GM19452 (cell line): ENCODE measurements at regions not wholly inside any gene's neighbourhood (a gene's known extent, or its start where the extent isn't known, plus 50 kb on each side); places are given as distances from the start of the nearest gene placed in this dataset.
"Not testable (repeated sequence)": the region's sequence is repeated elsewhere in the genome, so short reads cannot be mapped to it uniquely, and the experiment has no call there.

Source experiments
- ATAC-seq: cut with Tn5 transposase; IDR thresholded peaks from one replicate; pipeline ENCODE4 v1.9.1; 2021; ENCODE audit not compliant: unreplicated experiment

DNA sequence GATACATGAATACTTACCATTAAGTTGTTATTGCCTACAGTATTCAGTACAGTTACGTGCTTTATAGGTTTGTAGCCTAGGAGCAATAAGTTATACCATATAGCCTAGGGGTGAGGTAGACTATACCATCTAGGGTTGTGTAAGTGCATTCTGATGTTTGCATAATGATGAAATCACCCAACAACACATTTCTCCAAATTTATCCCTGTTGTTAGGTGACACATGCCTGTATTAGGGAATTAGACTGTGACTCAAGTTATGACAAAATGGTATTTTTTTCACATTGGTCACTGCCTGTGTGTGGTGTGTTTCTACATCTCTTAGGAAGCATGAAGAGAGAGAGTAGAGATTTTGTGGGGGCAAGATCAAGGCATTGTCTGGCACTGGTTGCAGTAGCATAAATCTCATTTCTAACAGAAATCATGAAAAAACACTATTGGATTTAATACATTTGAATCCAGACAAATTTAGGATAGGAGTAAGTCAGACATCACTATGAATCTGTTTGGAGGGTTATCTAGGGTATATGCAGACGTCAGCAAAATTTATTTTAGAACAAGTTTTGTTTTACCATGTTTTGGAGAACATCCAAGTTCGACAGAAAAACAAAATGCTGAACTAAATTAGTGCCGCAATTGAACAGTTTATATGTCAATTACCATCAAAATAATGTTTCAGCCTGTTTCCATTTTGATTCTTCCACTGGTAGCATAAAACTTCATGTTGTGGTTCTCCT is 332.1 kb downstream of the LMO7 start:
- ATAC-seq: no peak

GRCh38 chr13:75963302-75963701 is 327.2 kb downstream of the LMO7 start:
- no peak for ATAC-seq

- ATAC-seq: no peak
Observed at GRCh38 chr13:75961911-75962310, 325.8 kb downstream of the LMO7 start.

GRCh38 chr13:75960538-75960994 is 324.4 kb downstream of the LMO7 start:
- no peak for ATAC-seq

DNA sequence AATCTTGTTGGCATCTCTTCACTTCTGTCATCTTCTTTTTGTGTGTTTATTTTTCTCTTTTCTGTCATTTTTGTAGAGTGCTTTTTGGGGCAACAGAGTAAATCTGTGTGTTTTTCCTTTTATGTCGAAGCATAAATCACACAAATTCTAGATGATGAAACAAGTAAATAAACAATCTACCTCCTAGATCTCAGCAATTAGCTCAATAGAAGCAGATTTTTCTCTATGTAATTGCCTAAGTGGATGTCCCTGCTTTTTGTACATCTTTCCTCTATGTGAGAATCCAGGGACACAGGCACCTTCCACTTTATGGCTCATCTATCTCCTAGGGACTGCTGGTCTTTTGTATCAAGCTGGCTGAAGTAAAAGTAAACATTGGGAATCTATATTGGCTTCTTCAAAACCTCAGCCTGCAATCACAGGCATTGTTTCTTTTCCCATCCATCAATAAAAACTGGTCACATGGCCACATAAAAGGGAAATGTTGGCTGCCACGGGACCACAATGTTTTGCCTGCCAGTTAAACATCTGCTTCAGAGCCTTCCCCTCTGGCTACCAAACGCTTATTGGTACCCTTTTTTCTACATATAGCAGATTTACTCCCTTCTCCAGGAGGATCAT is 323.8 kb downstream of the LMO7 start:
- ATAC-seq: no peak

GRCh38 chr13:75953589-75953988 is 317.5 kb downstream of the LMO7 start:
- ATAC-seq: not testable (repeated sequence)

DNA sequence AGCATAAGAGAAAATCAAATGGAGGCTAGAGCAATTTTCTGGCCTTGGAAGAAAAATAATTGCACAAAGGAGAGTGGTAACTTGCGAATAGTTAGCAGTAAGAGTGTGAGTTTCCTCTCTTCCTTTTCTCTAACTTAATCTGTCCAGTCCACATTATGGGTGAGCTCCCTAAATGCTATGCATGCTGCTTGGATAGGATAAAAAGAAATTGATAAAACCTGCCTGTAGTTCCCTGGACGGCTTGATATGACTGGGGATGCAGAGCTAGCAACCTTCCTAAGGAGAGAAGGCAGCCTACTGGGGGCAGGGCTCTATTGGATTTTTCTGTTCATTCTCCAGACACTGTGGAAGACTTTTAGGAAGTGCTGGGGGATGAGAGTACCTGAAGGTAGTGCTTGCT is 311.3 kb downstream of the LMO7 start:
- no peak for ATAC-seq

DNA sequence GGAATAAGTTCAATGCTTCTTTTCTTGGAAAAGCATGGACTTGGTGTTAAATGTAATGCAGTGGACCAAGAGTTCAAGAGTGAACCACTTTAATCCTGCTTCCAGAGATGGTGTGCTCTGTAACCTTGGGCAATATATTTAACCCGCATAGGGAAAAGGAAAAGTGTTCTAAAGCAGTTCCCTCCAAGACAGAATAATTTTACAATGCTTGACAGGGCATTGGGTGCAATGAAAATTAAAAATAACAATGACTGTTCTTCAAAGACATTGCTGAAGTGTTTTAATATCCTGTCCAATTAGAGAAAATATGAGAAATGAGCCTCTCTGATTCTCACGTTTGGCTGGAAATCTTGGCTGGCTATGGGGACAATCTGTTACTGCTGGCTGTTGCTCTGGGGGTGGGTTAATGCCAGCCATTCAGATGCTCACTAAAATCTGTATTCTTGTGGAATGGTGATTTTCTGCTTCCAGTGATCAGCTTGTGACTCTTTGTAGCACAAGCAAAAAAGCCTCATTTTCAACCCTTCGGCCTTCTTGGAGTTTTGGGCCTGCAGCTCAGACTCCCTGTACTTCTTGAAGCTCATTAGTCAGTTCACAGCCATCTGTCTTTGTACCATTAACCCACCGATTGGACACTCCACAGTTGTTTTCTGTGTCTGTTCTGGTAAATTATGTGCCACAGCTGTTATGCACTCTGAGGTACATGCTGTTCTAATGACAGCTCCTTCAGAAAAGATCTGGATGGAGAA is 310.6 kb downstream of the LMO7 start:
- ATAC-seq: no peak

GRCh38 chr13:75945841-75946482 is 309.8 kb downstream of the LMO7 start:
- ATAC-seq: no peak

GRCh38 chr13:75938811-75939560 is 302.9 kb downstream of the LMO7 start:
- no peak for ATAC-seq

- no peak for ATAC-seq
Observed at GRCh38 chr13:75936791-75937190, 300.7 kb downstream of the LMO7 start.

DNA sequence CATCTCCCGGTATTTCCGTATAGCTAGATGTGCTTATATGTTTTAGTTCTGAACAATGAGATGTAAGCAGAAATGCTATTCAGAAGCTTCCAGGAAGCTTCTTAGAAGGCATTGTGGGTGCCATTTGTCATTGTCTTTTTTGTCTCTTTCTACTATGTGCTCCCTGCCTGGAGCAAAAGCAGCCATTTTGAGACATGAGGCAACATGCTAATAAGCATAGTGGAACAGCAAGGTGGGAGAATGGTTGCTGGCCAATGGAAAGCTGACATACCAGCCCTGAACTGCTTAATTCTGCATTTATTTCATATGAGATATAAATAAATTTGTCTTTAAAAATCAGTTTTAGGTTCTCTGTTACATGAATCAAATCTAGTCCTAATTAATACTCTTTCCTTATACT is 299.7 kb downstream of the LMO7 start:
- ATAC-seq: no peak

GRCh38 chr13:75934889-75935288 is 298.8 kb downstream of the LMO7 start:
- no peak for ATAC-seq

GRCh38 chr13:75932636-75933035 is 296.5 kb downstream of the LMO7 start:
- ATAC-seq: no peak

DNA sequence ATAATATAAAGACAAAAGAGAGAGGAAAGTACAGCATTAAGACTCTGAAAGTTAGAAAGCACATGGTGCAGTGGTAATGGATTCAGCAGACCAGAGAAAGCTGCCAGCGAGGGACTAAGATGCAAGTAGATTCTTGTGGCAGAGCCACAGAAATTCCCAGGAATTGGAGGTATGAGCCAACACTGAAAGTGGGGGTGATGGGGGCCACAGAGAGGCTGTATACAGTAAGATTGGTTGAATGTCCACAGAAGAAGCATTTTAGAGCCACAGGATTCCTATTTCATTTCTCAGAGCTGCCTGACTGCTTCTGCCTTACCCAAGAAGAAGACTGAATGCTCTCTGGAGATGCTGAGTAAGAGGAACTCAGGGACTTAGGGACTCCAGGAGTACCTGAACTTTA is 295.0 kb downstream of the LMO7 start:
- ATAC-seq: no peak

- ATAC-seq: no peak
Observed at GRCh38 chr13:75929076-75929475, 292.9 kb downstream of the LMO7 start.

DNA sequence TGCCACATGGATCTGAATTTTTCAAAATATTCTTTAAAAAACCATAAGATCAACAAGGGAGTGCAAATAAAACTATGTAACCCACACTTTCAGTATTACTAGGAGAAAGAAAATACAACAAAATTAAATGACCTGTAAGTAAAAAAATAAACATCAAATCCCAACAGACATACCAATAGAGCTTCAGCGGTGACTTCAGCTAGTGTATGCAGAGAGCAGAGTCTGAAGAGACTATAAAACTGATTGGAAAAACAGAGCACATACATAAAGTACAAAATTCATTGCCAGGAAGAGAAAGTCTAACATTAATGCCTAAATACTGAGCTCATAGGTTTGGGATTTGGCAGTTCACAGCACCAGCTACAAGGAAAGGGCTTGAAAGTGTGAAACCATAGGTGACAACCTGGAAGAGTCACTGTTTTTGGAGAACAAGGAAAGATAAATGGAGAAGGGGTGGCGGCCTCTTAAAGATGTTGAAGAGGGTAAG is 291.1 kb downstream of the LMO7 start:
- ATAC-seq: no peak

GRCh38 chr13:75920536-75920935 is 284.4 kb downstream of the LMO7 start:
- ATAC-seq: no peak

- no peak for ATAC-seq
Observed at GRCh38 chr13:75919660-75920199, 283.6 kb downstream of the LMO7 start.

GRCh38 chr13:75915066-75915465 is 278.9 kb downstream of the LMO7 start:
- no peak for ATAC-seq
